HL-60 (cell line): ENCODE measurements at regions not wholly inside any gene's neighbourhood (a gene's known extent, or its start where the extent isn't known, plus 50 kb on each side); places are given as distances from the start of the nearest gene placed in this dataset.

Experiments
- DNase-seq, 2 experiments: peaks; one replicate each; pipeline ENCODE4 v3.0.0-alpha.2; 2010 to 2020; ENCODE audit warnings: low read depth in 1 of 2, low spot score in 1 of 2
- H3K27ac ChIP-seq: fragments of 250-450 bp; sonication (Bioruptor Pico); replicated peaks from 2 replicates; pipeline ENCODE4 v1.5.1; 2020; ENCODE audit warnings: mild to moderate bottlenecking, moderate library complexity
- H3K27me3 ChIP-seq: fragments of 250-450 bp; sonication (Bioruptor Pico); 2 replicates; pipeline ENCODE4 v1.5.1; 2021; ENCODE audit warnings: mild to moderate bottlenecking, moderate library complexity; ENCODE audit not compliant: insufficient read depth, poor library complexity, severe bottlenecking
- H3K4me3 ChIP-seq: replicated peaks from 2 replicates; pipeline ENCODE4 v1.5.1; 2011; ENCODE audit warnings: mild to moderate bottlenecking, control low read depth, low read length; ENCODE audit not compliant: insufficient read depth
- CTCF ChIP-seq: IDR thresholded peaks from one replicate; pipeline ENCODE4 v1.5.1; 2011; ENCODE audit warnings: low read length, control low read depth, inconsistent platforms; ENCODE audit not compliant: insufficient read depth
- GABPA ChIP-seq: IDR thresholded peaks from 2 replicates; pipeline ENCODE4 v1.6.1; 2012; ENCODE audit warnings: low read depth
- POLR2AphosphoS5 ChIP-seq: IDR thresholded peaks from 2 replicates; pipeline ENCODE4 v1.6.1; 2012; ENCODE audit warnings: low read depth
- REST ChIP-seq: IDR thresholded peaks from 2 replicates; pipeline ENCODE4 v1.6.1; 2012; ENCODE audit warnings: low read depth; ENCODE audit not compliant: insufficient replicate concordance
- SPI1 ChIP-seq: IDR thresholded peaks from 2 replicates; pipeline ENCODE4 v1.6.1; 2012; ENCODE audit warnings: low read depth, mild to moderate bottlenecking, borderline replicate concordance

- DNase-seq = no peak
- no peaks in the 10 kb centered on the region for H3K27me3 ChIP-seq
- H3K27ac ChIP-seq = no peak overlapping the region
- TF ChIP-seq GABPA (no peak), REST (no peak), POLR2AphosphoS5 (no peak), CTCF (no peak), SPI1 (no peak)
- H3K4me3 ChIP-seq = no peak overlapping the region
These were observed 363.4 kb downstream of the TMA16 start for GRCh38 chr4:163857903-163858302.

GRCh38 chr4:163858515-163858914, 364.0 kb downstream of the TMA16 start:
- Histone ChIP-seq H3K27ac (no peak overlapping the region), H3K4me3 (no peak overlapping the region), H3K27me3 (no peaks in the 10 kb centered on the region)
- TF ChIP-seq POLR2AphosphoS5 = no peak
- no peak for TF ChIP-seq GABPA
- no peak for TF ChIP-seq CTCF
- TF ChIP-seq SPI1 = no peak
- TF ChIP-seq REST = no peak
- DNase-seq = no peak

GRCh38 chr4:163863082-163863481, 368.6 kb downstream of the TMA16 start:
- Histone ChIP-seq H3K4me3 (no peak overlapping the region), H3K27ac (no peak overlapping the region), H3K27me3 (no peaks in the 10 kb centered on the region)
- TF ChIP-seq GABPA (no peak), REST (no peak), CTCF (no peak), SPI1 (no peak)
- DNase-seq = no peak
